HL-60 (cell line): ENCODE measurements at regions not wholly inside any gene's neighbourhood (a gene's known extent, or its start where the extent isn't known, plus 50 kb on each side); places are given as distances from the start of the nearest gene placed in this dataset.
"Not testable (repeated sequence)": the region's sequence is repeated elsewhere in the genome, so short reads cannot be mapped to it uniquely, and the experiment has no call there.

Experiments
- DNase-seq, 2 experiments: peaks; one replicate each; pipeline ENCODE4 v3.0.0-alpha.2; 2010 to 2020; ENCODE audit warnings: low read depth in 1 of 2, low spot score in 1 of 2
- H3K27ac ChIP-seq: fragments of 250-450 bp; sonication (Bioruptor Pico); replicated peaks from 2 replicates; pipeline ENCODE4 v1.5.1; 2020; ENCODE audit warnings: mild to moderate bottlenecking, moderate library complexity
- H3K27me3 ChIP-seq: fragments of 250-450 bp; sonication (Bioruptor Pico); 2 replicates; pipeline ENCODE4 v1.5.1; 2021; ENCODE audit warnings: mild to moderate bottlenecking, moderate library complexity; ENCODE audit not compliant: insufficient read depth, poor library complexity, severe bottlenecking
- H3K4me3 ChIP-seq: replicated peaks from 2 replicates; pipeline ENCODE4 v1.5.1; 2011; ENCODE audit warnings: mild to moderate bottlenecking, control low read depth, low read length; ENCODE audit not compliant: insufficient read depth
- CTCF ChIP-seq: IDR thresholded peaks from one replicate; pipeline ENCODE4 v1.5.1; 2011; ENCODE audit warnings: low read length, control low read depth, inconsistent platforms; ENCODE audit not compliant: insufficient read depth
- GABPA ChIP-seq: IDR thresholded peaks from 2 replicates; pipeline ENCODE4 v1.6.1; 2012; ENCODE audit warnings: low read depth
- POLR2AphosphoS5 ChIP-seq: IDR thresholded peaks from 2 replicates; pipeline ENCODE4 v1.6.1; 2012; ENCODE audit warnings: low read depth
- REST ChIP-seq: IDR thresholded peaks from 2 replicates; pipeline ENCODE4 v1.6.1; 2012; ENCODE audit warnings: low read depth; ENCODE audit not compliant: insufficient replicate concordance
- SPI1 ChIP-seq: IDR thresholded peaks from 2 replicates; pipeline ENCODE4 v1.6.1; 2012; ENCODE audit warnings: low read depth, mild to moderate bottlenecking, borderline replicate concordance

GRCh38 chr1:208350815-208351214 is 106.6 kb upstream of the PLXNA2 start:
- Histone ChIP-seq H3K4me3 (no peak overlapping the region), H3K27ac (no peak overlapping the region), H3K27me3 (no peaks in the 10 kb centered on the region)
- no peak for DNase-seq
- TF ChIP-seq GABPA (no peak), CTCF (no peak), SPI1 (no peak), REST (no peak), POLR2AphosphoS5 (no peak)

GRCh38 chr1:208351838-208352237 is 107.7 kb upstream of the PLXNA2 start:
- Histone ChIP-seq H3K27ac (no peak overlapping the region), H3K27me3 (no peaks in the 10 kb centered on the region), H3K4me3 (no peak overlapping the region)
- DNase-seq, result no peak
- no peak for TF ChIP-seq CTCF
- no peak for TF ChIP-seq GABPA
- no peak for TF ChIP-seq SPI1
- TF ChIP-seq POLR2AphosphoS5, result no peak
- TF ChIP-seq REST, result no peak

- not testable (repeated sequence) for H3K4me3 ChIP-seq, DNase-seq, H3K27ac ChIP-seq, H3K27me3 ChIP-seq
Measured at GRCh38 chr1:208353797-208354196, 109.6 kb upstream of the PLXNA2 start.

- no peak overlapping the region for H3K4me3 ChIP-seq
- no peak for DNase-seq
- H3K27me3 ChIP-seq, result no peaks in the 10 kb centered on the region
Measured at GRCh38 chr1:208357644-208358507, 113.7 kb upstream of the PLXNA2 start.

More at GRCh38 chr1:208357644-208358507, 113.7 kb upstream of the PLXNA2 start:
- no peak overlapping the region for H3K27ac ChIP-seq
- TF ChIP-seq CTCF (no peak), SPI1 (no peak), POLR2AphosphoS5 (no peak), REST (no peak), GABPA (no peak)
